GM18505 (cell line): ENCODE measurements at regions not wholly inside any gene's neighbourhood (a gene's known extent, or its start where the extent isn't known, plus 50 kb on each side); places are given as distances from the start of the nearest gene placed in this dataset.

Experiments used
- ATAC-seq: cut with Tn5 transposase; IDR thresholded peaks from one replicate; pipeline ENCODE4 v1.9.1; 2021; ENCODE audit not compliant: unreplicated experiment
- POLR2A ChIP-seq: IDR thresholded peaks from 4 replicates; pipeline ENCODE4 v1.6.1; 2011; ENCODE audit warnings: borderline replicate concordance; ENCODE audit not compliant: insufficient read depth, insufficient read length; ENCODE audit errors: extremely low read depth

DNA sequence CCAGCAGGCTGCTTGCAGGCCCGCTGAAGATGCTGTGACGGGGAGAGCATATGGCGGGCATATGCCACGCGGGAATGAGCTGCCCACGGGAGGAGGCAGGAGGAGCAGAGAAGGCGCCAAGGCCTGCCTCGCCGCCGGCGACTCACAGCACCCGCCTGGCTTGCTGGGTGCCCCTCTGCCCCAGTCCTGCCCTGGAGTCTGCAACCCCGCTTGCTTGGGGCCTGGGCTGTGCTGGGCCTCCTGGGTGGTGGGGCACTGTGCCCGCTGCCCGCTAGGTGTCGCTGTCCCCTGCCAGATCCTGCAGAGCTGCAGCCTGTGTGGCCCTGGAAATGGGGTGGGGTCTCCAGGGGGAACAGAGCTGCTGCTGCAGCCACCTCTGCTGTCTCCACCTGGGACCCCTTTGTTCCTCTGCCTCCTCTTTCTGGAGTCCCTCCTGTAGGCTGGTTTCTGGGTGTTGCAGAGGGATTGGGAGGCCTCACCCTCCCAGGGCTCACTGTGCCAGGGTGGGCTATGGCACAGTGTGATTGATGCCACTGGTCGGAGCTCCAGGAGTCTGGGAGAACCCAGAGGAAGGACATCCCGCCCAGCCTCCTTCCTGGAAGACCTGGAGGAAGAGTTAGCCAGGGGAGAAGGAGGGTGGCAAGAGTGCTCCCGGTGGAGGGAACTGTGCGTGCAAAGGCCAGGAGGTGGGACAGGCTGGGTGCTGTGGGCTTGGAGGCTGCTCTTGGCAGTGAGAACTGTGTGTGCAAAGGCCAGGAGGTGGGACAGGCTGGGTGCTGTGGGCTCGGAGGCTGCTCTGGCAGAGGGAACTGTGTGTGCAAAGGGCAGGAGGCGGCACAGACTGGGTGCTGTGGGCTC lies 141.0 kb upstream of the CIBAR2 start:
- ATAC-seq: no peak
- TF ChIP-seq POLR2A: no peak

- no peak for TF ChIP-seq POLR2A
- no peak for ATAC-seq
These were observed 141.8 kb upstream of the CIBAR2 start for GRCh38 chr16:85254051-85254450.

DNA sequence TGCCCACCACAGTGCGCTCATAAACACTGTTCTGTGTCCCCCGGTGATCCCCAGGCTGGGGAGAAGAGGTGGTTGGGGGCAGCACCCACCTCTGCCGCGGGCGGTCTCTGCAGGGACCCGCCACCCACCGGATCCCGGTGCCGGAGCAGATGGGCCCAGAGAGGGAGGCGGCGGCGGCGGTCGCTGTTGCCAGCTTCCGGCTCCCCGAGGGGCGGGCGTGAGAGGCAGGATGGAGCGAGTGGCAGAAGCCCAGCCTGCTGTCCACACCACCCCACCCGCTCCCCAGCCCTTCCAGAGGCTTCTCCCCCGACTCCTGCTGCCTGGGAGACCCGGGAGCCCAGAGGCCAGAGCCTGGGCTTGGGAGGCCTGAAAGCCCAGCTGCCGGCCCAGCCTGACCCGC lies 142.6 kb upstream of the CIBAR2 start:
- no peak for ATAC-seq
- TF ChIP-seq POLR2A: no peak

DNA sequence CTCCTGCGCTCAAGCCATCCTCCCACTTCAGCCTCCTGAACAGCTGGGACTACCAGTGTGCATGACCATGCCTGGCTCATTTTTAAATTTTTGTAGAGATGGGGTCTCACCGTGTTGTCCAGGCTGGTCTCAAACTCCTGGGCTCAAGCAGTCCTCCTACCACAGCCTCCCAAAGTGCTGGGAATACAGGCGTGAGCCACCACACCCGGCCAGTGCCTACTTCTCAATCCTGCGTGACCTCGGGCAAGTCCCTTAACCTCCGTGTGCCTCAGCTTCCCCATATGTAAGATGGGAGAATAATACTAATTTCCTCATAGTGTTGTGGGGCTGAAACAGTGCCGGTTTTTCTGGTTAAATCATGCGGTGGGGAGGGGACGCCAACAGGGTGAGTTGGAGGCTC lies 143.5 kb upstream of the CIBAR2 start:
- TF ChIP-seq POLR2A: no peak
- no peak for ATAC-seq

GRCh38 chr16:85256190-85256739 lies 144.0 kb upstream of the CIBAR2 start:
- ATAC-seq: no peak
- TF ChIP-seq POLR2A: no peak

- ATAC-seq: no peak
- no peak for TF ChIP-seq POLR2A
These were observed 145.2 kb upstream of the CIBAR2 start for GRCh38 chr16:85257483-85257882.

GRCh38 chr16:85258166-85258565 lies 145.9 kb upstream of the CIBAR2 start:
- no peak for ATAC-seq
- TF ChIP-seq POLR2A: no peak

- no peak for TF ChIP-seq POLR2A
- ATAC-seq: no peak
These were observed 146.4 kb upstream of the CIBAR2 start for GRCh38 chr16:85258629-85259028.

DNA sequence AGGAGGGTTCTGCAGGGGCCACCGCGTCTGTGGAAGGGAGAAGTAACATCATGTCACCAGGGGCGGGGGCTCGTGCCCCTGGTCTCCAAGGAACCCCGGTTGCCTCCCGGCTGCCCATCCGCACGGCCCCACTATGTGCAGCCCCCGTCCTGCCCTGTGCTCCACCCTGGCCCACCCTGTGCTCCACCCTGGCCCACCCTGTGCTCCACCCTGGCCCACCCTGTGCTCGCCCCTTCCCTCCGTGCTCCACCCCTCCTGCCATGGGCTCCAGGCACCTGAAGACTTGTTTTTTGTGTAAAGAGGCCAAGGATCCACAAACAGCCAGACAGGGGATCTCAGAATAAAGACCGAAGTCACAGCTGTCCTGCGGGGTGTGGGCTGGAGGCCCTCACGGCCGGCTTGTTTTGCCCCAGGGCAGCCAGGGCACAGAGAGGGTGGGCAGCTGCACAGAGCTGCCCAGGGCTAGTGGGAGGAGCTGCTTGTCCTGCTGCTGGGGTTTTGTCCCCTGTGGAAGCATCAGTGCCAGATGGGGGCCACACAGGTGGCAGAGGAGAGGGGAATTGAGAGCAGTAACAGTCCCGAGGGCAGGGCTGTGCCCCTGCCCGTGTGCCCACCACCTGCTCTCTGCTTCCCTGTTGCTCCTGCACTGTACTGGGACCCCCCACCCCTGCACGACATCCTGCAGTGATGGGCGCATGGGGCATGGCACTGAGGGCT lies 147.0 kb upstream of the CIBAR2 start:
- ATAC-seq: no peak
- TF ChIP-seq POLR2A: no peak

GRCh38 chr16:85259832-85260167 lies 147.5 kb upstream of the CIBAR2 start:
- TF ChIP-seq POLR2A: no peak
- ATAC-seq: no peak

DNA sequence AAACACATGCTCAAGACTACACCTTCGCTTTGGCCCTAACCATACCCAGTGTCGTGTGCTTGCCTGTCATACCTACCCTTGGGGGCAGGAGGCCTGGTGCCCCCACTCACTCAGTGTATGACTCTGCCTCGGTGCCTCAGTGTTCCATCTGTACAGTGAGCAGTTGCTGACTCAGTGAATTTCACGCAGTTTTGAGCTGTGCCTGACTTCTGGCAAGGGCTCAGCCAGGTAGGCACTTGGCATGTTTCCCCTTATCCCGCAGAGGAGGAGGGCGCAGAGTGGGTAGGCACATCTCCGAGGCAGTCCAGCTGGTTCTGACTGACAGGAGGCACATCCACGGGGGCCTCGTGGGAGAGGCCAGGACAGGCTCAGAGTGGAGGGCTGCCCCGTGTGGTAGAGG lies 148.9 kb upstream of the CIBAR2 start:
- TF ChIP-seq POLR2A: no peak
- no peak for ATAC-seq

DNA sequence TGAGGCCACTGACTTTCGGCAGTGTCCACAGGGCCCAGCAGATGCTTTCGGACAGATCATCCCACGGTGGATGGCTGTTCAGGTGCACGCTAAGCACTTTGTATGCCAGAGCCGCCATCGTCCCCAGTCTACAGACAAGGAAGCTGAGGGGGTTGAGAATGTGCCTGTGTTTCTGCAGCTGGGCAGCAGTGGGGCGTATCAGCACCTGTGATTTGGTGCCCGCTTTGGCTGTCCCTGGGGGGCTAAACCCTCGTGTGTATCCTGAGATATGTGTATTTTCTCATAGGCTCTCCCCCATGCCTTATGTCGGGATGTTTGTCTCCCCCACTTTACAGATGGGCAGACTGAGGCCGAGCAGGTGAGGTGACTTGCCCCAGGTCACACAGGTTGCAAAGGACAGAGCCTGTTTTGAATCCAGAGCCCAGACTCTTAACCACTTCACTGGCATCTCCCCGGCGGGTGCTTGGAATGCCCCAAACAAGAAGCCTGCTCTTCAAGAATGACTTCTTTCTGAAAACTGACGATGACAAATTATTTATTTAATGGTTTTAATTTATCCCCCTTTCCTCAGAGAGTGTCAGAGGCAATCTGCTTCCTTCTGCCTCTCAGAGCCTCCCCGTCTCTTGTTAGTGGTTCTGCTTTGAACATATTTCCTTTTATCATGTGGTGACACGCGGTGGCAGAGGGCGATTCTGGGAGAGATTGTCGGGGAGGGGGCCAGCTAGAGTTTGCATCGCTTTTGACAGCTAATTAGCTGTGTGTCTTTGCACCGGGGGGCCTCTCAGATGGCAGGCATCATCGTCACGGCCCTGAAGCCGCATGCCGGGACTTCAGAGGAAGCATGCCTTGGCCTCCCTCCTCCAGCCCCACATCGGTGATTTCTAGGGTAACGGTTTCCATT lies 149.6 kb upstream of the CIBAR2 start:
- ATAC-seq: no peak
- TF ChIP-seq POLR2A: no peak
